OCI-LY7 (cell line): ENCODE measurements at regions not wholly inside any gene's neighbourhood (a gene's known extent, or its start where the extent isn't known, plus 50 kb on each side); places are given as distances from the start of the nearest gene placed in this dataset.

ENCODE experiments used
- CTCF ChIP-seq: fragments of 200-600 bp; sonication (generic); conservative IDR thresholded peaks from 2 replicates; pipeline ENCODE4 v1.5.1; 2014; ENCODE audit warnings: mild to moderate bottlenecking, antibody characterized with exemption, low read length, moderate library complexity, mixed read lengths
- EZH2phosphoT487 ChIP-seq: fragments of 200-600 bp; sonication (generic); IDR thresholded peaks from 2 replicates; pipeline ENCODE4 v1.6.1; 2018; ENCODE audit warnings: low read depth, borderline replicate concordance, mild to moderate bottlenecking, mixed run types, antibody characterized with exemption, low read length, moderate library complexity, mixed read lengths

GRCh38 chr22:27142286-27142685 lies 484.9 kb downstream of the MIAT start:
- no peak for TF ChIP-seq CTCF
- no peak for TF ChIP-seq EZH2phosphoT487
